ENCODE measurements at regions not wholly inside any gene's neighbourhood (a gene's known extent, or its start where the extent isn't known, plus 50 kb on each side); places are given as distances from the start of the nearest gene placed in this dataset.

DNA sequence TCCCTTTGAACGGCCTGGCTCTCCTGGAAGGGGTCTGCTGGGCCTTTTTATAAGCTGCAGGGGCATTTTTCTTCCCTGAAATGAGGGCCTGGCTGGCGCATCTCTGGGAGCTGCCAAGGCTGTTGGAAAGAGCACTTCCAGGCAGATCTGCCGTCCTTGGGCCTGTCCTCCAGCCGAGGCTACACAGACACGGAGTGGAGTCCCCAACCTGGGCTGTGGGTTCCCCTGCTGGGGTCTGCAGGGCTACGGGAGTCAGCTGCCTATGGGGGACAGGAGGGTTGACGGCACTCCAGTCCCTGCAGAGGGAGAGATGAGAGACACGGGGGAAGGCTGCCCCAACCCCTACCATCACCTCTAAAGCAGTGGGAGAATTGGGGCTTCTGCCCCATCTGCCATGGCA, 606.6 kb downstream of the TBC1D22A start:
- TF ChIP-seq, protein P1, sequence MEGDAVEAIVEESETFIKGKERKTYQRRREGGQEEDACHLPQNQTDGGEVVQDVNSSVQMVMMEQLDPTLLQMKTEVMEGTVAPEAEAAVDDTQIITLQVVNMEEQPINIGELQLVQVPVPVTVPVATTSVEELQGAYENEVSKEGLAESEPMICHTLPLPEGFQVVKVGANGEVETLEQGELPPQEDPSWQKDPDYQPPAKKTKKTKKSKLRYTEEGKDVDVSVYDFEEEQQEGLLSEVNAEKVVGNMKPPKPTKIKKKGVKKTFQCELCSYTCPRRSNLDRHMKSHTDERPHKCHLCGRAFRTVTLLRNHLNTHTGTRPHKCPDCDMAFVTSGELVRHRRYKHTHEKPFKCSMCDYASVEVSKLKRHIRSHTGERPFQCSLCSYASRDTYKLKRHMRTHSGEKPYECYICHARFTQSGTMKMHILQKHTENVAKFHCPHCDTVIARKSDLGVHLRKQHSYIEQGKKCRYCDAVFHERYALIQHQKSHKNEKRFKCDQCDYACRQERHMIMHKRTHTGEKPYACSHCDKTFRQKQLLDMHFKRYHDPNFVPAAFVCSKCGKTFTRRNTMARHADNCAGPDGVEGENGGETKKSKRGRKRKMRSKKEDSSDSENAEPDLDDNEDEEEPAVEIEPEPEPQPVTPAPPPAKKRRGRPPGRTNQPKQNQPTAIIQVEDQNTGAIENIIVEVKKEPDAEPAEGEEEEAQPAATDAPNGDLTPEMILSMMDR (IDR thresholded peaks at IDR 0.05 in 8 of 11, conservative IDR thresholded peaks at IDR 0.05 in 3 of 11), result no peak
- TF ChIP-seq POLR2A (IDR thresholded peaks at IDR 0.05), result no peak
- TF ChIP-seq POLR2AphosphoS5 (IDR thresholded peaks at IDR 0.05), result no peak

All from spleen (tissue), 7 donors.